ENCODE measurements at regions not wholly inside any gene's neighbourhood (a gene's known extent, or its start where the extent isn't known, plus 50 kb on each side); places are given as distances from the start of the nearest gene placed in this dataset.

- TF ChIP-seq ZNF462 (CRISPR knock-in tag; IDR thresholded peaks at IDR 0.05) (no peak), POLR2AphosphoS5 (IDR thresholded peaks at IDR 0.05; ENCODE audit: low read depth) (no peak), CTCF (conservative IDR thresholded peaks at IDR 0.05; ENCODE audit: low read depth in 2 of 2) (no peak)
Measured at GRCh38 chr9:698954-699353, 142.5 kb upstream of the DMRT1 start (continued).

DNA sequence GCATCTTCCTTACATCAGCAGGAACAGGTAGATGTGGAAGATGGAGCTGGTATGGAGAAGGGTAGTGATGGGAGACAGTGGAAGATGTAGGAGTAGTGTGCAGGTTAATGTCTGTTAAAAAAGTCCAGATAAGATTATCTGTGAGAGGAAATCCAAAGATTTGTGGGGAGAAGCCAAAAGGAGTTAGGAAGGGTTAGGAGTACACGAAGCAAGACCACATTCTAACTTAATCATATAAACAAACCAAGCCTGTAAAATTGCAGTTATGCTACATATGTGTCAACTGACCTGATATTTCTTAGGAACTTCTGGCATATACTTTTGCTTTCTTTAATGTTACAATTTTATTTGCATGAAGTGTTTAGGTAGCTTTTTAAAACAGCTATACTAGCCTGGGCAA is 142.1 kb upstream of the DMRT1 start:
- ATAC-seq (no peak), DNase-seq (ENCODE audit: low spot score) (no peak)
- Mint-ChIP-seq H3K4me1 (peaks cover 27% of the 10 kb centered on the region), H3K9me3 (no peaks in the 10 kb centered on the region), H3K27ac (no peak overlapping the region; the same call in 1 of the 2 replicates), H3K27me3 (ENCODE audit: insufficient read depth, low read depth, poor library complexity) (no peaks in the 10 kb centered on the region), H3K4me3 (no peak overlapping the region), H3K36me3 (ENCODE audit: low read depth) (no peaks in the 10 kb centered on the region)
- H3K27ac ChIP-seq (ENCODE audit: low read depth), result peak overlapping the region; percentile 72; the same call in 1 of the 2 replicates
- H3K4me1 ChIP-seq (ENCODE audit: insufficient read depth), result peaks cover 13% of the 10 kb centered on the region
- H3K9me2 ChIP-seq (ENCODE audit: insufficient read depth), result no peaks in the 10 kb centered on the region
- no peaks in the 10 kb centered on the region for H3F3A ChIP-seq (replicated peaks; ENCODE audit: low read depth)
- no peaks in the 10 kb centered on the region; the same call in 1 of the 2 replicates for H3K79me2 ChIP-seq (replicated peaks; ENCODE audit: insufficient read depth)
- no peaks in the 10 kb centered on the region for H3K36me3 ChIP-seq (ENCODE audit: insufficient read depth)
- H2AFZ ChIP-seq, result no peak overlapping the region
- no peak overlapping the region for H3K4me3 ChIP-seq
- H3K4me2 ChIP-seq, result no peak overlapping the region
- H3K27me3 ChIP-seq (ENCODE audit: insufficient read depth), result no peaks in the 10 kb centered on the region
- H4K20me1 ChIP-seq (replicated peaks; ENCODE audit: insufficient read depth), result no peaks in the 10 kb centered on the region; the same call in 1 of the 2 replicates
- TF ChIP-seq STAT1 (IDR thresholded peaks at IDR 0.05; ENCODE audit: unreplicated experiment) (no peak), JUNB (IDR thresholded peaks at IDR 0.05; ENCODE audit: unreplicated experiment) (no peak), ZNF462 (CRISPR knock-in tag; IDR thresholded peaks at IDR 0.05) (no peak), POLR2AphosphoS5 (IDR thresholded peaks at IDR 0.05; ENCODE audit: low read depth) (no peak)

Measured in GM23338 (cell line).